BLaER1 treated with 17β-estradiol and CSF1 and Interleukin-3, amounts not matched to agents 10 nM and 100 nM (cell line): ENCODE measurements at regions not wholly inside any gene's neighbourhood (a gene's known extent, or its start where the extent isn't known, plus 50 kb on each side); places are given as distances from the start of the nearest gene placed in this dataset.

Experiments
- H3K27ac ChIP-seq, 11 experiments: shearing (Covaris generic); formaldehyde crosslinking; 2 replicates each; pipeline ENCODE4 v1.8.1; 2022
- H3K27me3 ChIP-seq, 11 experiments: shearing (Covaris generic); formaldehyde crosslinking; 2 replicates each; pipeline ENCODE4 v1.8.1; 2022
- H3K36me3 ChIP-seq, 11 experiments: shearing (Covaris generic); formaldehyde crosslinking; 2 replicates each; pipeline ENCODE4 v1.8.1; 2022
- H3K4me1 ChIP-seq, 10 experiments: shearing (Covaris generic); formaldehyde crosslinking; 2 replicates each; pipeline ENCODE4 v1.8.1; 2022
- H3K4me2 ChIP-seq, 11 experiments: shearing (Covaris generic); formaldehyde crosslinking; 2 replicates each; pipeline ENCODE4 v1.8.1; 2022
- H3K4me3 ChIP-seq, 10 experiments: shearing (Covaris generic); formaldehyde crosslinking; 2 replicates each; pipeline ENCODE4 v1.8.1; 2022
- H3K9ac ChIP-seq, 11 experiments: shearing (Covaris generic); formaldehyde crosslinking; 2 replicates each; pipeline ENCODE4 v1.8.1; 2022
- H3K9me3 ChIP-seq, 11 experiments: shearing (Covaris generic); formaldehyde crosslinking; replicated peaks in 1 of 11; 2 replicates each; pipeline ENCODE4 v1.8.1; 2022
- H4K20me1 ChIP-seq, 11 experiments: shearing (Covaris generic); formaldehyde crosslinking; 2 replicates each; pipeline ENCODE4 v1.8.1; 2022
- Cebpa-rat ChIP-seq, 11 experiments: shearing (Covaris generic); IDR thresholded peaks; 2 replicates each; pipeline ENCODE4 v1.8.1; 2022

- H3K9me3 ChIP-seq, result no peaks in the 10 kb centered on the region
- no peaks in the 10 kb centered on the region for H3K36me3 ChIP-seq
- no peaks in the 10 kb centered on the region for H3K27me3 ChIP-seq
- no peak overlapping the region for H3K4me2 ChIP-seq
- H4K20me1 ChIP-seq, result no peaks in the 10 kb centered on the region
- H3K27ac ChIP-seq, result no peak overlapping the region
- H3K4me1 ChIP-seq, result no peaks in the 10 kb centered on the region
- no peak overlapping the region for H3K9ac ChIP-seq
- H3K4me3 ChIP-seq, result no peak overlapping the region
- TF ChIP-seq Cebpa-rat (IDR thresholded peaks at IDR 0.05), result no peak
Measured at GRCh38 chr1:79374397-79374796, 367.9 kb upstream of the ADGRL4 start.

DNA sequence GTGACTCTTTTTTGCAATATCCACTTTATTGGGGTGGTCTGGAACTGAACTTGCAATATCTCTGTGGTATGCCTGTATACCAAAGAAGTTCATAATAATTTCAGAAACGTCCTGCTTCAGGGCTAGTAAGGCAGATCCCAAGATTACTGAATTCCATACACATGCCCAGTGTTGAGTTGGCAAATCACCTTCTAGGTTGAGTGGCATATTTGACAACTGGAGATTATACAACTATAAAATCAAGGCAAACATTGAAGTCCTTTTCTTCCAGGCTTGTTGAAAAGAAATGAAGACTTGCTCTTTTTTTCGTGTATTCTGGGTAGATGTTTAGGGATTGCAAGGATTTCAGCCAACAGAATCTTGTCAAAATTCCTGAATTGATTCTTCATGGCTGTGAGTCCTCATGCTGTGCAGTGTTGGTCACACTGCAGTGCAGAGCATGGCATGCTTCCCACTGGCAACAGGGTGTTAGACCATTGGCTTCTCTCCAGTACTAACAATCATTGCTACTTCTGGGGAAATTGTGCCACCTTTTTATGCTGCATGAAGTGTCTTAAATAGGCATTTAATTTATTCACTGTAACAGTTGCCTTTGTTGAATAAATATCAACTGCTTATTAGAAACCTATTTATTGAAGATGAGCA, 367.1 kb upstream of the ADGRL4 start:
- H3K9me3 ChIP-seq, result no peaks in the 10 kb centered on the region
- H3K9ac ChIP-seq, result no peak overlapping the region
- no peak overlapping the region for H3K27ac ChIP-seq
- H3K4me1 ChIP-seq, result no peaks in the 10 kb centered on the region
- no peak overlapping the region for H3K4me3 ChIP-seq
- H3K36me3 ChIP-seq, result no peaks in the 10 kb centered on the region
- H4K20me1 ChIP-seq, result no peaks in the 10 kb centered on the region
- no peak for TF ChIP-seq Cebpa-rat (IDR thresholded peaks at IDR 0.05)
- H3K4me2 ChIP-seq, result no peak overlapping the region
- H3K27me3 ChIP-seq, result no peaks in the 10 kb centered on the region

DNA sequence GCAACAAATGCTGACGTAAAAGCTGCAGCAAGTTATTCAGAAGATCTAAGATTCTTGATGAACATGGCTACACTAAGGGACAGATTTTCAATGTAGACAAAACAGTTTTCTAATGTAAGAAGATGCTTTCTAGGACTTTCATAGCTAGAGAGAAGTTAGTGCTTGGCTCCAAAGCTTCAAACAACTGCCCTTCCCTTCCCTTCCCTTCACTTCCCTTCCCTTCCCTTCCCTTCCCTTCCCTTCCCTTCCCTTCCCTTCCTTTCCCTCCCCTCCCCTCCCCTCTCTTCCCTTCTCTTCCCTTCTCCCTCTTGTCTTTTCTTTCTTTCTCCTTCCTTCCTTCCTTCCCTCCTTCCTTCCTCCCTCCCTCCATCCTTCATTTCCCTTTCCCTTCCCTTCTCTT, 365.3 kb upstream of the ADGRL4 start:
- no peak overlapping the region for H3K9ac ChIP-seq
- H3K4me2 ChIP-seq, result no peak overlapping the region
- TF ChIP-seq Cebpa-rat (IDR thresholded peaks at IDR 0.05), result no peak
- no peaks in the 10 kb centered on the region for H3K27me3 ChIP-seq
- no peaks in the 10 kb centered on the region for H4K20me1 ChIP-seq
- no peak overlapping the region for H3K4me3 ChIP-seq
- H3K36me3 ChIP-seq, result no peaks in the 10 kb centered on the region
- no peaks in the 10 kb centered on the region for H3K4me1 ChIP-seq
- no peaks in the 10 kb centered on the region for H3K9me3 ChIP-seq
- H3K27ac ChIP-seq, result no peak overlapping the region

DNA sequence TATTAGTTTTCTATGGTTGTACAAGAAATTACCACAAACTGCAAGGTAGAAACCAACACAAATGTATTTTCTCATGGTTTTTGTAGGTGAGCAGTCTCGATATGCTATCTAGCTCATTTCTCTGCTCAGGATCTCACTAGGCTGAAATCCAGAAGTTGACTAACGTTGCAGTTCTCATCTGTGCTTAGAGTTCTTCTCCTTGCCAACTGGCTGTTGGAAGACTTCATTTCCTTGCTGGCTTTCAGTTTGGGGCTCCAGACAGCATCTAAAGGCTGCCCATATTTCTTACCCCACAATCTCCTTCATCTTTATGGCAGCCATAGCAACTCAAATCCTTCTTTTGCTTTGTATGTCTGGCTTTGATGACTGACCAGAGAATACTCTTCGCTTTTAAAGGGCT, 362.6 kb upstream of the ADGRL4 start:
- Histone ChIP-seq H3K36me3 (no peaks in the 10 kb centered on the region), H3K27ac (no peak overlapping the region), H4K20me1 (no peaks in the 10 kb centered on the region), H3K9ac (no peak overlapping the region), H3K4me3 (no peak overlapping the region), H3K4me1 (no peaks in the 10 kb centered on the region), H3K4me2 (no peak overlapping the region), H3K27me3 (no peaks in the 10 kb centered on the region), H3K9me3 (no peaks in the 10 kb centered on the region)
- no peak for TF ChIP-seq Cebpa-rat (IDR thresholded peaks at IDR 0.05)

DNA sequence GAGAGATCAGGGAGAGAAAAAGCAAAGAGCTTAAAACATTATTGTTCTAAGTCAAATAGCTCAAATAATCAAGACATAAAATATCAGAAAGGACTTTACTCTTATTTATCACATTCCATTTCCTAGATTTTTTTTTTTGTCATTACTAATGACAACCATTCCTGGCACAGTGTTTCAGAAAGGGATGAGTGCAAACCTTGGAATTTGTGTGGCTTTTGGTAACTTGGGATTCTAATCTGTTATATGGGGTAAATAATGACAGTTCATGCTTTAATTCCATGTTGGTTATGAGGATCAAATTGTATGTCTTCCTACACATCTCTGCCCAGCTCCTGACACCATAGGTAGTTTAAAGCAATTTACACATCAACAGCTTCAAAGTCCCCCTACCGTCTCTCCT, 358.4 kb upstream of the ADGRL4 start:
- H3K27ac ChIP-seq, result no peak overlapping the region
- H3K4me1 ChIP-seq, result no peaks in the 10 kb centered on the region
- H3K27me3 ChIP-seq, result no peaks in the 10 kb centered on the region
- no peak for TF ChIP-seq Cebpa-rat (IDR thresholded peaks at IDR 0.05)
- H3K4me3 ChIP-seq, result no peak overlapping the region
- no peaks in the 10 kb centered on the region for H3K9me3 ChIP-seq
- H3K4me2 ChIP-seq, result no peak overlapping the region
- H4K20me1 ChIP-seq, result no peaks in the 10 kb centered on the region
- no peaks in the 10 kb centered on the region for H3K36me3 ChIP-seq
- H3K9ac ChIP-seq, result no peak overlapping the region

DNA sequence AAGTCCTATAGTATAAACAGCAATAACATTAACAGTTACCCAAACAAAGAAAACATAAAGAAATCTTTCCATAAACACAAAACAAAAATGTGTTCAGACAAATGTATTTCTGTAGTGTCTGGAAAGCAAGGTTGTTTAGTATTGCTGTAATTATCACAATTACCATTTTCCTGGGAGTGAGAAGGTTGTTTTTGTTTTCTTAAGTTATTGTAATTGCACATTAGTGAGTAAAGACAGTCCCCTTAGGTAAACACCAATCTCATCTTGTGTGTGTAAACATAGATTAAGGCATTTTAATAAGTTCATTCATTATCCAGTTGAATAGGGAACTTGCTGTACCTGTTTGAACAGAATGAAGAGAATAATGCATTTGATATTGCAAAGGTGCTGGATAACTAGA, 356.9 kb upstream of the ADGRL4 start:
- no peaks in the 10 kb centered on the region for H3K4me1 ChIP-seq
- TF ChIP-seq Cebpa-rat (IDR thresholded peaks at IDR 0.05), result no peak
- no peak overlapping the region for H3K27ac ChIP-seq

DNA sequence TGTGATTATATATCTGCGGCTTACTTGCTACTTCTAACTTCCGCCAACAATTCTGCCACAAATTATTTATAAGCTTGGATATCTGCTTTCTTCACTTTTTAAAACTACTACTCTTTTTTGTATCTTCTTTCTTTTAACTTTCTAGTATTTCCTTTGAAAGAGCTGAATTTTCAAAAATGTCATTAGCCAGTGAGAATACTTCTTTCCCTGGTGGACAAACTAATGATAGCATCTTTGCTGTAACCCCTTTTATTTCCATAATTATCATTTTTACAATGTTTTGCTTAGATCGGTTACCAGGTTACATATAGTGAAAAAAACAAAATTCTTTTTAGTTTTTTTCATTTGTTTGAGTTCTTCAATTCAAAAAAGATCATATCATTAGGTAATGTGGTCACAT, 355.9 kb upstream of the ADGRL4 start:
- Histone ChIP-seq H3K4me2 (no peak overlapping the region), H3K27ac (no peak overlapping the region), H3K4me1 (no peaks in the 10 kb centered on the region), H3K27me3 (no peaks in the 10 kb centered on the region), H3K36me3 (no peaks in the 10 kb centered on the region), H3K4me3 (no peak overlapping the region), H4K20me1 (no peaks in the 10 kb centered on the region), H3K9me3 (no peaks in the 10 kb centered on the region), H3K9ac (no peak overlapping the region)
- TF ChIP-seq Cebpa-rat (IDR thresholded peaks at IDR 0.05), result no peak

More for the DNA sequence above, 356.9 kb upstream of the ADGRL4 start:
- Histone ChIP-seq H3K4me2 (no peak overlapping the region), H3K27me3 (no peaks in the 10 kb centered on the region), H3K4me3 (no peak overlapping the region), H3K36me3 (no peaks in the 10 kb centered on the region), H3K9me3 (no peaks in the 10 kb centered on the region), H3K9ac (no peak overlapping the region), H4K20me1 (no peaks in the 10 kb centered on the region)

GRCh38 chr1:79355090-79355489, 348.6 kb upstream of the ADGRL4 start:
- no peaks in the 10 kb centered on the region for H3K4me1 ChIP-seq
- H3K9me3 ChIP-seq, result no peaks in the 10 kb centered on the region
- H3K4me2 ChIP-seq, result no peak overlapping the region
- no peaks in the 10 kb centered on the region for H3K36me3 ChIP-seq
- no peaks in the 10 kb centered on the region for H4K20me1 ChIP-seq
- H3K4me3 ChIP-seq, result no peak overlapping the region
- no peaks in the 10 kb centered on the region for H3K27me3 ChIP-seq
- no peak overlapping the region for H3K27ac ChIP-seq
- no peak overlapping the region for H3K9ac ChIP-seq
- no peak for TF ChIP-seq Cebpa-rat (IDR thresholded peaks at IDR 0.05)

- H3K4me3 ChIP-seq, result no peak overlapping the region
- no peak overlapping the region for H3K27ac ChIP-seq
- no peaks in the 10 kb centered on the region for H3K36me3 ChIP-seq
- no peak overlapping the region for H3K4me2 ChIP-seq
- H3K4me1 ChIP-seq, result no peaks in the 10 kb centered on the region
- no peak overlapping the region for H3K9ac ChIP-seq
- TF ChIP-seq Cebpa-rat (IDR thresholded peaks at IDR 0.05), result no peak
- H4K20me1 ChIP-seq, result no peaks in the 10 kb centered on the region
- no peaks in the 10 kb centered on the region for H3K9me3 ChIP-seq
- H3K27me3 ChIP-seq, result no peaks in the 10 kb centered on the region
Measured at GRCh38 chr1:79353224-79353623, 346.7 kb upstream of the ADGRL4 start.

DNA sequence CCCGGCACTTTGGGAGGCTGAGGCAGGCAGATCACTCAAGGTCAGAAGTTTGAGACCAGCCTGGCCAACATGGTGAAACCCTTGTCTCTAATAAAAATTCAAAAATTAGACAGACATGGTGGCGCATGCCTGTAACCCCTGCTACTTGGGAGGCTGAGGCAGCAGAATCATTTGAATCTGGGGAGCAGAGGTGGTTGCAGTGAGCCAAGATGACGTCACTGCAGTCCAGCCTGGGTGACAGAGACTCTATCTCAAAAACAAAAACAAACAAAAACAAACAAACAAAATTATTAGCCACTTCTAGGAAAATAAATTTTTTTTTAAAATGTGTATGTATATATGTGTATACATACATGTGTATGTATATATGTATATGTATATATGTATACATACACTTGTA, 320.3 kb upstream of the ADGRL4 start:
- Histone ChIP-seq H3K4me1 (peaks cover 0 to 18% (median 4%) of the 10 kb centered on the region in 10 experiments; a peak in 8 of 20 replicates), H3K9me3 (peaks cover 0 to 5% (median 0%) of the 10 kb centered on the region in 11 experiments; a peak in 3 of 22 replicates)
- TF ChIP-seq Cebpa-rat (IDR thresholded peaks at IDR 0.05), result no peak

More for the DNA sequence above, 320.3 kb upstream of the ADGRL4 start:
- H4K20me1 ChIP-seq, result no peaks in the 10 kb centered on the region
- H3K27ac ChIP-seq, result no peak overlapping the region
- H3K4me2 ChIP-seq, result no peak overlapping the region
- no peaks in the 10 kb centered on the region for H3K27me3 ChIP-seq
- no peak overlapping the region for H3K9ac ChIP-seq
- H3K4me3 ChIP-seq, result no peak overlapping the region
- no peaks in the 10 kb centered on the region for H3K36me3 ChIP-seq
